GM21528 (cell line): ENCODE measurements at regions not wholly inside any gene's neighbourhood (a gene's known extent, or its start where the extent isn't known, plus 50 kb on each side); places are given as distances from the start of the nearest gene placed in this dataset.
"Not testable (repeated sequence)": the region's sequence is repeated elsewhere in the genome, so short reads cannot be mapped to it uniquely, and the experiment has no call there.

Source experiments
- ATAC-seq: cut with Tn5 transposase; IDR thresholded peaks from one replicate; pipeline ENCODE4 v1.9.1; 2021; ENCODE audit warnings: mild to moderate bottlenecking, moderate library complexity; ENCODE audit not compliant: unreplicated experiment, low FRiP score

DNA sequence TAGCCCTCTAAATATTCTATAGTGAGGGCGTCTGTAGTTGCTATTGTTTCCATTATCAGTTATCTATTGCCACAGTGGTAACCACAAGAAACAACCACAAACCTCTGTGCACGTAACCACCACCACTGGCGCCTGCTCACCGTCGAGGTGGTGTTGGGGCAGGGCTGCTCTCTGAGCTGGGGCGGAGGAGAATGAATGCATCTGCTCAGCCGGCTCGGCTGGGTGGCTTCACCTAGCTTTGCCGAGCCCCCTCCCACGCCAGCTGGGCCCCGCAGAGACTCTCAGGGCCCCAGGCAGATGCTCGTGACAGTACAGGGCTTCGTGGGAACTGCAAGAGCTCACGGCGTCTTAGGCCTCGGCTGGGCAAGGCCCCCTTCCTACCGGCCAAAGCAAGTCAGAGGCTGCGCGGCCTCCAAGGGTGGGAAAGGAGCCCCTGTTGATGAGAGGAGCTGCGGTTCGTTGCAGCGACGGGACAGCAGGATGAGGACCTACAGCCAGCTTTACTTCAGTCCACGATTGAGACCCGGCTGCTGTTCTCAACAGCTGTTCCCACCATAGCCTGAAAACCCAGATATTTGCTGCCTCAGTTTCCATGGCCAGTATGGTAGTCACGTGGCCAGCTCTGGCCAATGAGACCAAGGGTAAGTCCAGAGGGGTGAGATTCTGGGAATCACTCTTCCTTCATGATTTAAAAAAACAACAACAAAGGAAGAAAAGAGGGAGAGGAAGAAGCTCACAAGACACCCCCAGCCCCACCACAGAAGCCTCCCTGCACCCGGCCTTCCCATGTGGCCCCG, 120.2 kb upstream of the AFDN start:
- peak; percentile 98 for ATAC-seq

DNA sequence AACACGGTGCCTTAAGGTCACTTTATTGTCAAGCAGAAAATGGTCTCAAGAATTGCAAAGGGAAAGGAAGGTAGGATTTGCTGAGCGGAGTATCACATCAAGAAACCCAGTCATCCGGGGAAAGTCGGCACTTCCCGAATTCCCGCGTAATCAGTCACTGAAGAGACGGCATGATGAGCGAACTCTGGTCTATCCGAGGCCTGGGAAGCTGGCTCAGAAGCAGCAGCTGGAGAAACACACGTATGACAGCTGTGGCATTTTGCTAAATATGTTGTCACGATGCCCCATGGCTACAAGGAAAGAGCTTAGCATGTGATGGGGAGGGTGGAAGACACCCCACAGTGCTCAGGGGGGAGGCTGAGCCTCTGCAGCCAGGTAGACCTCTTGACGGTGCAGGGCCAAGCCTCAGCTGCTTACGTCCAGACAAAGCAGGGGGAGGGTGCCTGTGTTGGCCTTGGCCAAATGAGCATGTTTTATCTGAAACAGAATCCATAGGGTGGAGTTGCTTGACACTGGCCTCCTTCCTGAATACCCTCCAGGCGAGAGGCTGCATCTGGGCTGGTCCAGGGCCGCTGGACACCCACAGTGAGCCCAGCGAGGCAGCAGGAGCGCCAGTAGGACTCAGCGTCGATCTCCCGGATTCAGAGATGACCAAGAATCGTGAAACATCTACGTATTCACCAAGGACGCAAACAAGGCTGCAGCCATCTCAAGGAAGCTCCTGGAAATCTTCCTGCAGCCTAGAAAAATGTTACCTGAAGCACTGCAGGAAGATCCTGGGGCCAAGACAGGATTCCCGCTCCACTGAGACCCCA, 118.8 kb upstream of the AFDN start:
- no peak for ATAC-seq

DNA sequence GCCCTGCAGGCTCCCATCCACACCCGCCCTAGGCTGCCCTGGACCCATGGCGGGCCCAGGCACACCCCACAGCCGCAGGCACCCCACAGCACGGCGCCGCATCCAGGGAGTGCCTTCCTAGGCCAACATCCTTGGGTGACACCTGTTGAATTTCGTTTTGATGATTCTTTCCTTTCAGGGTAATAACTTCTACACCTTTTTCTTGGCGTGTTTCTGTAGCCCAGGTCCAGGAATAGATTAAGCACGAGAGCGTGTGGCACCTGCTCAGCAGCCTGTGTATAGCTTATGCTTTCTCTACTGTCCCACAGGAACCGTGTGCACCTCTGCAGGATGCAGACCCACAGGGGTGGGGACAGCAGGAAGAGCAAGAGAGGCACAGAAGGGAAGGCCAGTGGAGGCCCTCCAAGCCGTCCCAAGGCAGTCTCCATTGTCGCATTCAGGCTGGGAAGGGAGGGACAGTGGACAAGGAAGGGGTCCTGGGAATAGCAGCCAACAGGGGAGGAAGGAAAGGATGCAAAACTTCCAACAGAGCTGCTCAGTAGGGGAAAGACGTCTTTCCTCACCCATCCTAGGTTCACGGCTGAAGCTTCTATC, 118.1 kb upstream of the AFDN start:
- ATAC-seq: no peak

DNA sequence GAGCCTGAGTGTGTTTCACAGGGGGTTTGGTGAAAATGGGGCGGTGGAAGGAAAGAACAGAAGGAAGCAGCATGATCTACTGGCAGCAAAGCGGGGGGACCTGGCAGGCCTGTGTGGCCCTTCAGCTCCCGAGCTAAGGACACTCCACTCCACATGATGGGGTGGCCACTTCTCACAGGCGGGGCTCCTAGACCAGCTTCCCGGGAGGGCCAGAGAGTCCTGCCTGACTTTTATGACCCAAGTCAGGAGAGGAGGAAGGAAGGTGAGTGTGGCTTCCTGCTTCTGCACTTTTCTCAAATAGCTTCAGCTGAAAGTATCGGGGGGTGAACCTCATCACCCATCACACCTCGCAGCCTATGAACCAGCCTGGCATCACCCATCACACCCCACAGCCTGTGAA, 117.5 kb upstream of the AFDN start:
- ATAC-seq: no peak

DNA sequence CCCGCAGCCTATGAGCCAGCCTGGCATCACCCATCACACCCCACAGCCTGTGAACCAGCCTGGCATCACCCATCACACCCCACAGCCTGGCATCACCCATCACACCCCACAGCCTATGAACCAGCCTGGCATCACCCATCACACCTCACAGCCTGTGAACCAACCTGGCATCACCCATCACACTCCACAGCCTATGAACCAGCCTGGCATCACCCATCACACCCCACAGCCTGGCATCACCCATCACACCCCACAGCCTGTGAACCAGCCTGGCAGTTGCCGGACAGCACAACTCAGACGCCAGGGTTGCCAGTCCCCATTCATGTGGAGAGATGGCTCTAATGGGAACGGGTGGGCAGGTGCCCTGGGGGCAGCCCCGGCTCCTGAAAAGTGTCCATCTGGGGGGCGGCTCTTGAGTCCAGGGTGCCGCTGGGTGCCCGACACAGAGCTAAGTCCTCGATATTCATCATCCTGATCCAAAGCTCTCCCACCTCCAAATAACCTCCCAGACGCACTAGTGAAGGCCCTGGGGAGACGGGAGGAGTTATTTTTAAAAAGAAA, 116.9 kb upstream of the AFDN start:
- ATAC-seq: not testable (repeated sequence)

DNA sequence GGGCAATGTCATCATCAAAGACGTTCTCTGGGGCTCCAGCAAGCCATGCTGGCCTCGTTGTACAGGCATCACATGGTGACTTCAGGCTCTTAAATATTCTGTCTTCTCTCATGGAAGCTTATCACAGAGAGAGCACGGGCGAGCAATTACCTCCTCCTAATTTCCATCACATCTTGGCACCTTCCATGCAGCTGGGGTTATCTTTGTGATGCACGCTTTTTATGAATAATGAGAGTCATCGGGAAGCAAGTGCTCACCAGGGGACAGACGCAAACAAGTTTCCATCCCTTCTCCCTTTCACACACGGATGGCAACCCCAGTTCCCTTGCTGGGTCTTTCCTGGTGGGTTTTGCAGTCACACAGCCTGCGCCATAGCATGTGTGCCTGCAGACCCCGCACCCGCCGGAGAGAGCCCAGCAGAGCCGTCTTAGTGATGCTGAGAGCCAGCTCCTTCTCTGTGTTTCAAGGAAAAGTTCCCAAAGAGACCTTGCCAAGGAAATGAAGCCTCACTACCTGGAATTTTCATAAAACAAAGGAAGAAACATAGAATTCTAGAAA, 116.3 kb upstream of the AFDN start:
- ATAC-seq: no peak

DNA sequence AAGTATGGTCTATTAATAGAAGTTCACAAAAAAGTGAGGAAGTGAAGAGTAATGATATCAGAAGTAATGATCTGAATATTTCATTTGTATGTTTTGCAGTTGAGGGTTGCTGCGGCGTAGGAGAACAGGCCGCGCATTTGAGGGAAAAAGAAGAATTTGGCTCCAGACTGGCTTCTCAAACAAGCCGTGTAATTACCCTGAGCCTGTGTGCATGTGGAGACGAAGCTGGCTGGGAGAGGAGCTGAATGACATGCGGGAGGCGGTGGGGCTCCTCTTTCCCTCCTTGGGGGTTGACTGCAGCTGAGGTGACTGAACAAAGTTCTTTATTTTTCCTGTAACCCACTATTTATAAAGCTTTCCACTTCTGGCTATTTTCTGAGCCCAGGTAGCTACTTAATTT, 115.5 kb upstream of the AFDN start:
- no peak for ATAC-seq

DNA sequence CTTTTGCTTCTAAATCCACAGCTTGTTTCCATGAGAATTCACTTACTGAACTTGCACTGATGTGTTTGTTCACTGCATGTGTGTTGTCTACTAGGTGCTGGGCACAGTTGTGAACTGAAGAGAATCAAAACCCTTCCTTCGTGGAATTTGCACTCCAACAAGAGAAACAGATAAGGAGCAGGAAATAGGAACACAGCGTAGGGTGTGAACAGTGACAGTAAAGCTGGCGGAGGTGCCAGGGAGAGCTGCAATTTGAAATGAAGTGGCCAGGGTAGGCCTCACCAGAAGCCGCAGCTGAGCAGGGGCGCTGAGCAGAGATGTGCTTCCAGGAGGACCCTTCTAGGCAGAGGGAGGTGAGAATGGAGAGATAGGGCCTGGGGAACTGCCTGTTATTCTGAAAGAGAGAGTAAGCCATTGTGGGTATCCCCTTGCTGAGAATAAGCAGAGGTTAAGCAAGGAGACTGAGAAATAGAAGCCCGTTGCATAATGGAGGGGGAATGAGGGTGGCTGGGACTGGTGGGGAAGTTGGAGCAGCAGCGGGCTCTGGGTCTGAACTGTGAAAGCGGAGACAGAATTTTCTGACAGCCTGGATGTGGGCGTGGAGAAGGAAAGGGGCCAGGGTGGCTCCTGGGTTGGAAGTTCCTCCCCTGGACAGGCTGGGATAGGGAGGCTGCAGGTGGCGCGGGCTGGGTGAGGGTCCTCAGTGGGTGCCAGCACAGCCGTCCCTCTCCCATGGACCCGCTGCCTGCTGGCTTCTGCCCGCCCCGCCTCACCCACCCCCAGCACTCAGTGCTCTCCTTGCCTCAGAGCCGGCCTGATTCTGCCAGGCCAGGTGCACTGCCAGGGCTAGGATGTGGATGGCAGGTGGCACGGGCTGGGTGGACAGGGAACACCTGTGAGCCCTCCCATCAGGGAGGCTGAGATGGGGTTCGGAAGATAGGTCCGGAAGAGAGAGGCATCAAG, 114.7 kb upstream of the AFDN start:
- no peak for ATAC-seq

DNA sequence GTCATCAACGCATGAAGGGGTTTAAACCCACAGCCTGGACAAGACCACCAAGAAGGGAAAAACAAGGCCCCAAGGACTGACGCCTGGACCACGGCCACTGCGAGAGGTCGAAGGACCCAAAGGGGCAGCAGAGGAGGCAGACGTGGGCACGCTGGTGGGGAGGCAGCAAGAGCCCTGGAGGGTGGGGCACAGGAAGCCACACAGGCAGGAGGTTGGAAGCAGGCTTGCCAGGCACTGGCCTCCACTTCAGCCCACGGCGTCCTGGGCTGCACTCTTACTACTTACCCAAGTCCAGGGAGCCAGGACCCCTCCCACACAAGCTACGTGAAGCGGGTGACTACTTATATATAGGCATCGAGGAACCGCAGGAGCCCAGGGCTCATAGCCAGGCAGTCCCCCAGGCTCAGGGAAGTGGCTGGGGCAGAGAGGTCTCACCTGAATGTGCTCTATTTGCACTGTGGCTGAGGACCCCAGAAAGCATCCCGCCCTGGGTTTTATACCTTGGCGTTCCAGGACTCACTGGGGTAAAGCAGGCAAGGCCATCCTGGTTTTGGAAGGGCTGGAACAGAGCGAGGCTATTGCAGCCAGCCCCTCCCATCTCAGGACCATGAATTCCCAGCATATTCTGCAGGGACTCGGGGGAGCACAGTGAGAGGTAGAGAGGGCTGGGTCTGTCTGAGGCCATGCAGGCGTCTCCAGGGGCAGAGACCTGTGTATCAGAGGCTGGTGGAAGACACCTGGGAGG, 113.8 kb upstream of the AFDN start:
- ATAC-seq: no peak

DNA sequence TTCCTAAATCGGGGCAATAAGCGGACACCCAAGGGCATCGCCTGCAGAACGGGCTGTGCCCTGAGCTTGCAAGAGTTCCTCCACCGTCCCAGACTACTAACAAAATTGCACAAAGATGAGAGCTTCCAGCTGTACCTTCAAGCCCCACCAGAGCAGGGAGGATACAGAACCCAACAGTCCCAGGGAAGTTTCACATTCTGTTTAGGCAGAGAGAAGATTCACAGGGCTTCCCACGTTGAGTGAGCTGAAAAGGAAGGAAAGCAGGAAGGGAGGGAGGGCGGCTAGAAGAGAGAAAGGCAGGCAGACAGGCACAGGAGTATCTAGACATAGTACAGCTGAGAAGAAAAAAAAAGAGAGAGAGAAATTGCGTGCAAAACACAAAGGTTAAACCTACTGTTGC, 112.6 kb upstream of the AFDN start:
- no peak for ATAC-seq

DNA sequence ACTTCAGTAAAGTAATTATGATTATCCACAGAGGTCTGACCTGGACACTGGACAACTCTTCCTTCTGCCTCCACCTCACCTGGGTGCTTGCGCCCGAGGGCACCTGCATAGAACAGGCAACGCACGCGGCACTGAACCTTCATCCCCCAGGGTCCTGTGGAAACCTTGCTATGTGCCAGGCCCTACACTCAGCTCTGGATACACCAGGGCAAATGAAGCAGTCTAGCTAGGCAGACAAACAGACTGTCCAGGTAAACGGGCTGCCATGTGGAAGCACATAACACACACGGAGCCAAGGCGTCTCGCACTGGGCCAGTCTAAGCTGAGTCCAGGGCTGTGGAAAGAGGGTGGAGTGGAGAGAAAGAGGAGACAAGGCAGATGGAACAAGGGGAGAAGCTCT, 109.3 kb upstream of the AFDN start:
- no peak for ATAC-seq

DNA sequence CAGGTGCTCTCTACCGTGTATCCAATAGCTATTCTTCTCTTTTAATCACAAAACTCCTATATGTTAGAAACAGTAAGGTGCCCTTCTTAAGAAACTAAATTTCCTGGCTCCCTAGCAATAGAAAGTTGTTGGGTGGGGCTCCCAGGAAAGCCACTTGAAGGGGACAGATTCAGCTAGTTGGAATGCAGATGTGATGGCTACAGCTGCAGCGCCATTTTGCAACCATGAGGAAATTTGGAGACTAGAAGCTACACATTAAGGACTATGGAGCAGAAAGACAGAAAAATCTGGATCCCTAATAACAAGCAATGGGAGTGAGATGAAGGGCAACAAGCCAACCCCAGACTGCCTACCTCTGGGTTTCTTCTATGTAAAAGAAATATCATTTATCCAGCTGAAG, 108.8 kb upstream of the AFDN start:
- no peak for ATAC-seq

DNA sequence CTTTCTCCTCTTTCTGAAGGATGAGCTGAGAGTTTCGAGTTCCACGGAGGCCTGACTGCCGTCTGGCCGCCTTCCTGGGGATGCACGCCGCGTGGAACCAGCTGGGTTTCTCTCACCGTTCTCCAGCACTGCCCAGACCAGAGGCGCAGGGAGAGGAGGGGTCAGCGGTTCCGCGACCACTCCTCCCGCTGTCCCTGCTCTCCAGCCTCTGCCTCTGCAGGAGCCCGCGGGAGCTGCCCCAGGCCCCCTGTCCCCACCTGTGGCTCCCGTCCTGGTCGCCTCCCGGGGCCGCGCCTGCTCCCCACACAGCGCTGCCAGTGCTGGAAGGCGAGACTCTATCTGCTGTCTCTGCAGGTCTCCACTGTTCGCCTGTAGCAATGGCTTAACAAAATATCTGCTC, 106.8 kb upstream of the AFDN start:
- no peak for ATAC-seq

DNA sequence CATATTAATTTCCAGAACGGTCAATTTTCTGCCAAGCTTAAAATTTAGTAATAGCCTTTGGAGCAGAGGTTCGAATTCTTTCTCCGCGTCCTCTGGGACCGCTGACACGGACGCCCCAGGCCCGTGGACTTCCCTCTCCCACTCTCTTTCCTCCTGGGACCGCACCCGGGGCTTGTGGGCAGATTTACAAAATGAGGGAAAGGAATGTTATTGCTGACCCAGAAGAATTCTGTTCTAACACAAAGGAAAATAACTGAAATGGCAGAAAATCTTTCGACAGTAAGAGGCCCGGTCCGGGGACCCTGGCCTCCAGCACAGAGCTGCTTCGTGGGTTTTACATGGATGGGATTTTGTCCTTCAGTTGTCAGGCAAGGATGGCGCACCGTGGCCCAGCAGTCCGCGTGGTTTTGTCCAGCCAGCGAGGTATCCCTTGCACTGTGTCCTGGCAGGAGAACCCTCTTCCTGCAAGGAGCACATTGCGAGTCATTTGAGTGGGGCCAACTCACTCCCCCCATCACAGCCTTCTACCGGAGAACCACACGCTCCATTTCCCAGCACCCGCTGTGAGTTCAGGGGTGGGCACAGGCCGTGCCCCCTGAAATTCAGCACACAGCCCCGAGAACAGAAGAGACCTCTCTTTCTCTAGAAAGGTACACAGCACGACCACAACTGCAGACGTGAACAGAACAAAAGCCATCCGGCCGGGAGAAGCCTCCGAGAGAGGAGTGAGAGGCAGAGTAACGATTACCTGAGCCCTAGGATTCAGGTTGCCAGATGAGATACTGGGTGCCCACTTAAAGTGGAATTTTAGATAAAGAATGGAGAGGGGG, 106.0 kb upstream of the AFDN start:
- ATAC-seq: no peak

DNA sequence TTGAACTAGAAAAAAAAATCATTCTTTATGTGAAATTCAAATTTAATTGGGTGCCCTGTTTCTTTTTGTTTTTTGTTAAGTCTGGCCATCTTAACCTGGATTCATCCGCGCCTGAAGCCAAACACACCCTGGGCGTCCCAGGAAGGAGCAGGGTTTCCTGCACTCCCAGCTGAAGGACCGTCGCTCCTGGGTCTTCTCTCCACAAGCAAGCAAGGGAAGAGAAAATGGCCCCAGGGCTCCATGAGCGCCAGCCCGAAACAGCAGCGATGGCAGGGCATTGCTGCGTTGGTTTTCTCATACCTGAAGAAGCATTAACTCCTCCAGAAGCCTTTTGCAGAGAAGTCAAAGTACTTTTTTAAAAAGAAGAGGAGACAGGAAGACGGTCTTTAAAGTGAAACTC, 105.4 kb upstream of the AFDN start:
- ATAC-seq: no peak

DNA sequence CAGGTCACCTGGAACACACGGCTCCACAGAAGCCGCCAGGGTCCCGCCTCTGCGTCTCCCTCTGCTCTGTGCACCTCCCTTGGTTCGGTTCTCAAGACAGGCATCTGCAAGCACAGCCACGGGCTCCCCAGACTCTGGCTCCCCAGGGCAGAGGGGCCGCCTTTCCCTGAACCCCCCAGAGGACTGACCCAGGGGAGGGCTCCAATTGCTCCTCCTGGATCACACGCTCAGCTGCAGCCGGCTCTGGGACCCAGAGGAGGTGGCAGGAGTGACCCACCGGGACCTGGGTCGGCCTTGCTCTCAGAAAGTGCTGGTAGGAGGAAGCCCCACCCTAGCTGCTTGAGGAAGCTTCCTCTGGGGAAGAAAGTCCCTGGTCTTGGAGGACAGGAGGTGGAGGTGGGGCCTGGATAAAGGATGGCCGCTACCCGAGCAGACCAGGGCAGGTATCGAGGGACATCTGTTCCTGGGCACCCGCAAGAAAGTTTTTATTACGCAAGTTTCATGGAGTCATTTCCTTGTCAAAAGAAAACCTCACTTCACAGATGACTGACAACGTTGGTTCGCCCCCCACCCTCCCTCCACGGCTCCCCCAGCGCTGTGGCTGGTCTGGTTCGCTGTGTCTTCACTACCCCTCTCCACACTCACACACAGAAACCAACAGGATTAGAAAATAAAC, 103.9 kb upstream of the AFDN start:
- ATAC-seq: no peak

DNA sequence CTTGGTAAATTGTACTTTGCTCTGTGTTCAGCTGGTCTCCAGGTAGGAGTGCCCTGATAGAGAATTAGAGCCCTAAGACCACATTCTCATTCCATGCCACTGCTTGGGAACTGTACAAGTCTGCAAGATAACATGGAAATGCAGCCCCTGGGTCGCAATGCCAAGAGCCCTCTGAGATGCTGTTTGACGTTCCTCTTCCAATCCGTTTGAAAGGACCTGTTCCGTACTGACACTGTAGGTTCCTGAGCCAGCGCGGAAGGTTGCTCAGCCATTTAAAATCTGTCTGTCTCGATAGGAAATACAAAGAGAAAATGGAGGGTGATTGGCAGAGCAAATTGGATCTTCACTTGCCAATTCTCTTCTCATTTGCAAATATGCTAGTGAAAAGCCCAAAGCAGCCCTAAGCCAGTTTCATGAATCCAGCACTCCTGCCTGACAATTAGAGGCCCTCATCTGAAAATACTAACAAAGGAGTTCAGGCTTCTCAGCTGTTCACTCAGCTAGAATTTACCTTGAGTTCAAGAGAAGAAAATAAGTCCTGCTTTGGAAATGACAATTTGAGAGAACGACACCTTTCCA, 100.6 kb upstream of the AFDN start:
- ATAC-seq: no peak
